NB4 (cell line): ENCODE measurements at regions not wholly inside any gene's neighbourhood (a gene's known extent, or its start where the extent isn't known, plus 50 kb on each side); places are given as distances from the start of the nearest gene placed in this dataset.

Source experiments
- CTCF ChIP-seq: IDR thresholded peaks from one replicate; pipeline ENCODE4 v1.5.1; 2012; ENCODE audit warnings: low read depth, low read length
- MAX ChIP-seq: IDR thresholded peaks from 2 replicates; pipeline ENCODE4 v1.6.1; 2011; ENCODE audit warnings: low read depth, low read length
- MYC ChIP-seq: IDR thresholded peaks from 2 replicates; pipeline ENCODE4 v1.6.1; 2011; ENCODE audit warnings: low read depth, low read length
- POLR2A ChIP-seq: IDR thresholded peaks from 2 replicates; pipeline ENCODE4 v1.6.1; 2011; ENCODE audit warnings: mild to moderate bottlenecking; ENCODE audit not compliant: insufficient read length; ENCODE audit errors: extremely low read depth

GRCh38 chr1:116256286-116256649, 116.8 kb upstream of the ATP1A1 start:
- TF ChIP-seq MAX: no peak
- TF ChIP-seq MYC: no peak
- no peak for TF ChIP-seq CTCF
- TF ChIP-seq POLR2A: no peak
